ENCODE measurements at regions not wholly inside any gene's neighbourhood (a gene's known extent, or its start where the extent isn't known, plus 50 kb on each side); places are given as distances from the start of the nearest gene placed in this dataset.

GRCh38 chrX:35046660-35047296 is 104.2 kb downstream of the FAM47B start:
- TF ChIP-seq ZNF747 (tag by site-specific recombination; IDR thresholded peaks at IDR 0.05) (no peak), ZNF354C (tag by site-specific recombination; IDR thresholded peaks at IDR 0.05; ENCODE audit: borderline replicate concordance, low read depth) (no peak), CTCF (tag by site-specific recombination; IDR thresholded peaks at IDR 0.05) (no peak), ZNF670 (tag by site-specific recombination; IDR thresholded peaks at IDR 0.05; ENCODE audit: low read depth) (no peak), ZSCAN18 (tag by site-specific recombination; IDR thresholded peaks at IDR 0.05) (no peak), TSHZ1 (tag by site-specific recombination; IDR thresholded peaks at IDR 0.05; ENCODE audit: borderline replicate concordance) (no peak), ZBTB21 (tag by site-specific recombination; IDR thresholded peaks at IDR 0.05) (no peak), MEIS1 (CRISPR knock-in tag; IDR thresholded peaks at IDR 0.05; ENCODE audit: borderline replicate concordance) (no peak), ZNF341 (tag by site-specific recombination; IDR thresholded peaks at IDR 0.05; ENCODE audit: low read depth) (no peak), ZNF23 (tag by site-specific recombination; IDR thresholded peaks at IDR 0.05; ENCODE audit: borderline replicate concordance) (no peak), REST (tag by site-specific recombination; IDR thresholded peaks at IDR 0.05) (no peak), PATZ1 (tag by site-specific recombination; IDR thresholded peaks at IDR 0.05) (no peak), KLF17 (tag by site-specific recombination; IDR thresholded peaks at IDR 0.05) (no peak)

All from HEK293 (cell line).